Nucleus accumbens (tissue), 56 donors: ENCODE measurements at regions not wholly inside any gene's neighbourhood (a gene's known extent, or its start where the extent isn't known, plus 50 kb on each side); places are given as distances from the start of the nearest gene placed in this dataset.
"Not testable (repeated sequence)": the region's sequence is repeated elsewhere in the genome, so short reads cannot be mapped to it uniquely, and the experiment has no call there.

Source experiments
- DNase-seq, 56 donors: peaks; one replicate each; lab custom pipeline; 2025; lab: John Stamatoyannopoulos, UW

GRCh38 chr9:81811688-81812087, 116.5 kb upstream of the SPATA31D4 start:
- DNase-seq = not testable (repeated sequence)

GRCh38 chr9:81814401-81814793, 113.8 kb upstream of the SPATA31D4 start:
- DNase-seq = no peak

- DNase-seq = no peak
Measured at GRCh38 chr9:81814794-81815464, 113.3 kb upstream of the SPATA31D4 start.

GRCh38 chr9:81815781-81816180, 112.4 kb upstream of the SPATA31D4 start:
- no peak for DNase-seq

- no peak for DNase-seq
Measured at GRCh38 chr9:81819155-81819554, 109.1 kb upstream of the SPATA31D4 start.

- DNase-seq = peak in 1 of 56 donors; percentile 9
Measured at GRCh38 chr9:81819859-81820546, 108.2 kb upstream of the SPATA31D4 start.

GRCh38 chr9:81822301-81822865, 105.8 kb upstream of the SPATA31D4 start:
- no peak for DNase-seq

GRCh38 chr9:81822967-81823366, 105.3 kb upstream of the SPATA31D4 start:
- no peak for DNase-seq

- peak in 40 of 56 donors; percentile 1 to 80 (median 38) for DNase-seq
Measured at GRCh38 chr9:81823672-81824554, 104.3 kb upstream of the SPATA31D4 start.

- peak in 7 of 56 donors; percentile 4 to 61 (median 18) for DNase-seq
Measured at GRCh38 chr9:81824802-81825730, 103.2 kb upstream of the SPATA31D4 start.

GRCh38 chr9:81825846-81826516, 102.2 kb upstream of the SPATA31D4 start:
- peak in 27 of 56 donors; percentile 5 to 76 (median 48) for DNase-seq

- DNase-seq = peak; percentile 30 to 98 (median 88)
Measured at GRCh38 chr9:81826517-81826906, 101.7 kb upstream of the SPATA31D4 start.

- DNase-seq = no peak
Measured at GRCh38 chr9:81827616-81828296, 100.5 kb upstream of the SPATA31D4 start.

- DNase-seq = no peak
Measured at GRCh38 chr9:81829195-81829882, 98.9 kb upstream of the SPATA31D4 start.

GRCh38 chr9:81830431-81830830, 97.8 kb upstream of the SPATA31D4 start:
- DNase-seq = not testable (repeated sequence)

- no peak for DNase-seq
Measured at GRCh38 chr9:81832571-81833285, 95.5 kb upstream of the SPATA31D4 start.
